RPMI7951 (cell line): ENCODE measurements at regions not wholly inside any gene's neighbourhood (a gene's known extent, or its start where the extent isn't known, plus 50 kb on each side); places are given as distances from the start of the nearest gene placed in this dataset.
A peak's percentile ranks its signal among the peaks of the same experiment; 100 is the strongest.

Experiments
- DNase-seq: peaks from one replicate; pipeline ENCODE4 v3.0.0-alpha.2; 2012; ENCODE audit warnings: low read depth

DNA sequence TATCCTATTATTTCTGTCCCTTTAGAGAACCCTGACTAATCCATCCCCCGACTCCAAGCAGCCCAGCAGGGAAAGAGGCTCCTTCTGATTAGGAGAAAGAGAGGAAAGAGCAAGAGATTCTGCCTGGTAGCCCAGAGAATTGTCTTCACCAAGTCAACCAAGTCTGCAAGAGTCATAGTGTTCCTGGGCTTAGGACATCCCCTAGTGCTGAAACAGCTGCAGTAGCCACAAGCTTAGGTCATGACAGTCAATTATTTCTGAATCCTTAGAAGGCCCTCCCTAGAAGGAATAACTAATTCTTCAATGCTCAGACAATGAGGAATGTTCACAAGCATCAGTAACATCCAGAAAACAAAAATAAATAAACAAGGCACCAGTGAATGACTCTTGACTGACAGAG is 480.3 kb upstream of the GRIA3 start:
- peak; percentile 26 for DNase-seq

- DNase-seq, result peak; percentile 0
Observed at GRCh38 chrX:122739770-122740169, 444.3 kb upstream of the GRIA3 start.

GRCh38 chrX:122770581-122770980 is 413.5 kb upstream of the GRIA3 start:
- DNase-seq, result peak; percentile 20

- DNase-seq, result no peak
Observed at GRCh38 chrX:122771933-122772332, 412.1 kb upstream of the GRIA3 start.

- peak; percentile 0 for DNase-seq
Observed at GRCh38 chrX:122777766-122778165, 406.3 kb upstream of the GRIA3 start.

GRCh38 chrX:122783918-122784317 is 400.2 kb upstream of the GRIA3 start:
- DNase-seq, result no peak

- DNase-seq, result no peak
Observed at GRCh38 chrX:122787231-122787630, 396.8 kb upstream of the GRIA3 start.

- no peak for DNase-seq
Observed at GRCh38 chrX:122788216-122788615, 395.9 kb upstream of the GRIA3 start.

GRCh38 chrX:122790376-122791095 is 393.5 kb upstream of the GRIA3 start:
- no peak for DNase-seq

GRCh38 chrX:122813876-122814275 is 370.2 kb upstream of the GRIA3 start:
- DNase-seq, result no peak

- DNase-seq, result no peak
Observed at GRCh38 chrX:122816288-122816687, 367.8 kb upstream of the GRIA3 start.

DNA sequence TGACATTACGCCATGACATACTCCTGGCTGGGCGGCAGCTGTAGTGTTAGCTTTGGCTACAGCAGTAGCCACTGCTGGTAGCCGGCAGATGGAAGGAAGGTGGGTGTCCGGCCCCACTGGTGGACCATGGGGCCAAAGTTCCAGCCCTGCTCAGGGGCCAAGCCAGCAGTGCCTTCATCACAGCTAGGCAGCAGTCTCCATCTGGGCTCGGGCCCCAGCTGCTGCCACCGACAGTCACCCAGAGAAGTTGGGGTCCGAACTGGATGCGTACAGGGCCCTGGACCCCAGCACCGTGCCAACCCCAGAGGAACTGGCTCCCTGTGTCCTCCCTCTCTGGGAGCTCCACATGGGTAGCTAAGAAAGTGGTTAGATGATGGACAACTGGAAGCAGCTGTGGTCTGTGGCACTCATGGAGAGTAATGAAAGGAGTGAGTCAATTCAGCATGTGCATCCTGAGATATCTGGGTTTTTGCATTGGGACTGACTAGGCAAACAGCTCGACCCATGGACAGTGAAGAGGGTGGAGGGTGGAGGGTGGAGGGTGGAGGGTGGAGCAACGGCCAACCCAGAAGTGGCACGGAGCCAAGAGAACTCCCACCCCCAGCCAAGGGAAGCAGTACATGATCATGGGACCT is 366.6 kb upstream of the GRIA3 start:
- peak; percentile 3 for DNase-seq

- DNase-seq, result no peak
Observed at GRCh38 chrX:122818068-122818467, 366.0 kb upstream of the GRIA3 start.

DNA sequence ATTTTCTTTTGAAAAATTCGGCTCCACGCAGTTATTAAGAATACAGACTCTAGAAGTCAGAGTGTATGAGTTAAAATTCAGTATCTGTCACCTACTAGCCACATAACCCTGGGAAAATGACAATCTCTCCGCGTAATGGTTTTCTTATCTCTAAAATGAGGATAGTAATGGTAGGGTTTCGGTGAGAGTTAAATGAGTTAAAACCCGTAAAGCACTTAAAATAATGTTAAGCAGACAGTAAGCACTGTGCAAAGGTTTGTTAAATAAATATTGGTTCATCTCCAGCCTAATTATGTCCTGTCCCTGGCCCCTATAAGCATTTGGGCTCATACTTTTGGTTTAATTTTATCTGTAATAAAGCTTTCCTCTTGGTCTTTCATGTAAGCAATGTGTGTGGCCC is 350.8 kb upstream of the GRIA3 start:
- no peak for DNase-seq

GRCh38 chrX:122835886-122836285 is 348.2 kb upstream of the GRIA3 start:
- peak; percentile 15 for DNase-seq

DNA sequence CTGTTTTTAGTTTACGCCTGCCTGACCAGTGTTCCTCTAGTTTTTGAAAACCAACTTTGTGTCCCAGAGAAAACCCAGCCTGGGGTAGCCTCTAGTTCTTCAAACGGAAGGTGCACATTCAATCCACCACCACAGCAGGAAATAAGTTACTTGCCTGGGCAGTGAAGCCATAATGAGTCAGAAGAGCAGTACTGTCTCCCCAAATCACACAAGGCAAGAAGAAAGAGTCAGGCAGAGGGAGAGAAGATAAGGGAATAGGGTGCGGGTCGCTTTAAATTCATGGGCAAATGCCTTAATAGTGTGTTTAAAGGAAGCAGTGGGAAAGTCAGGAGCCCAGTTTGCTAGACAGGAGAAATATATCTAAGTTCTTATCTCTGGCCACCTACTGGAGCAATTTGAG is 333.8 kb upstream of the GRIA3 start:
- peak; percentile 3 for DNase-seq

GRCh38 chrX:122856205-122856604 is 327.9 kb upstream of the GRIA3 start:
- DNase-seq, result no peak

- no peak for DNase-seq
Observed at GRCh38 chrX:122857734-122858133, 326.3 kb upstream of the GRIA3 start.

- no peak for DNase-seq
Observed at GRCh38 chrX:122863067-122863466, 321.0 kb upstream of the GRIA3 start.

- peak; percentile 83 for DNase-seq
Observed at GRCh38 chrX:122866532-122866931, 317.5 kb upstream of the GRIA3 start.

DNA sequence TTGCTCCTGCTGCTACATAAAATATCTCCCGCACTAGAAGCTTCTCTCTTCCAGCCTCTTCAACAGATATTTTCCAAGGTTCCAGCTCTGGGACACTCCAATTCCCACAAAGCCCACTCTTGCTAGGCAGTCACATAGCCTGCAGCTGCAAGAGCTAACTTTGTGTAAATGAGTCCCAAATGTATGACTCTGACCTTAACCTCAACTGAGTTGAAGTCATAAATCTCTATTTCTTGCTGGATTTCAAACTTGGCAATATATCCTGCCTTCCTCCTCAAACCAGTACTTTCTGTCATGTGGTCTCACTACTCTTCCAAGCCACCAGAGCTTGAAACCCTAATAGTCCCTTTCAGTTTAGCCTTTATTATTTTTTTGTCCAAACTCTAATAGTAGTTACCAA is 315.4 kb upstream of the GRIA3 start:
- DNase-seq, result peak; percentile 73

GRCh38 chrX:122869171-122869570 is 314.9 kb upstream of the GRIA3 start:
- DNase-seq, result peak; percentile 39

DNA sequence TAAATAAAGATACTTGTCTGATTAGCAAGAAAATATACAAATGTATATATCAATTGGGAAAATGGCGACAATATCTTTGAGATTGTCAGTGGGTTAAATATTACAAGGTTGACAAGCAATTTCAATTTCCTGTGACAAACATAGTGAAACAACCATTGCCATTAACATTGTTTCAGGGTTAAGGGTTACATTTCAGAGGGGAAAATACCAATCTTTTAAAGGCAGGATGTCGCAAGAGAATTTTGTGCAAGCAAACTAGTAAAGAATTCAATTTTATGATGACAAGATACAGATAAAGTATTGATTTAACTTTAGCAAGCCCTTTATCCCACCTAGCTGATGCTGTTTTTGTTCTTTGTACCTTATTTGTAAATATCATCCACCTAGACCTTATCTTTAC is 305.8 kb upstream of the GRIA3 start:
- DNase-seq, result no peak

DNA sequence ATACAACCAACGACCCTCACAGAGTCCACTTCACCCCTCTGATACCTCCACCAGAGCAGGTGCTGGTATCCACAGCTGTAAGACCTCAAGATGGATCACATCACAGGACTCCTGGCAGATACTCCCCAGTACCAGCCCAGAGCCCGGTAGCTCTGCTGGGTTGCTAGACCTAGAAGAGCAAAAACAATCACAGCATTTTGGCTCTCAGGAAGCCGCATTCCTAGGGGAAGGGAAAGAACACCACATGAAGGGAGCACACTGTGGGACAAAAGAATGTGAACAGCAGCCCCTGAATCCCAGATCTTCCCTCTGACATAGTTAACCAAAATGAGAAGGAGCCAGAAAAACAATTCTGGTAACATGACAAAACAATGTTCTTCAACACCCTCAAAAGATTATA is 303.1 kb upstream of the GRIA3 start:
- DNase-seq, result no peak
